ENCODE measurements at regions not wholly inside any gene's neighbourhood (a gene's known extent, or its start where the extent isn't known, plus 50 kb on each side); places are given as distances from the start of the nearest gene placed in this dataset.

DNA sequence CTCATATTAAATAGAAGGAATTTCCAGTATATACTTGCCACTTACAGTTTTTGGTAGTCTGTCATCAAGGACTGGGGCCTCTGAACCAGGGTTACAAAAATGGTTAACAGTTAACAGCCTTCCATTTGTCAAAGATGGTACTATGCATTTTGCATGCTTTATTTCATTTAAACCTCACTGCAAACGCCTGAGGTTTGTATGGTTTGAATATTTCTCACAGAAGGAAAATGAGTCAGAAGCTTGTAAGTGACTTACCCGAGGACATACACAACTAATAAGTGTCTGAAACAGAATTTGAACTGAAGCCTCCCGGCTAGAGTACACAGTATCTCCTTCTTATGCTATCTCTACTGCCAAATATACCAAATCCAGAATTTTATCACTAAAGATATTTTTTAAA, 1593.5 kb upstream of the ACVR2A start:
- DNase-seq (ENCODE audit: low spot score in 2 of 2) (no peak), FAIRE-seq (no peak)

DNA sequence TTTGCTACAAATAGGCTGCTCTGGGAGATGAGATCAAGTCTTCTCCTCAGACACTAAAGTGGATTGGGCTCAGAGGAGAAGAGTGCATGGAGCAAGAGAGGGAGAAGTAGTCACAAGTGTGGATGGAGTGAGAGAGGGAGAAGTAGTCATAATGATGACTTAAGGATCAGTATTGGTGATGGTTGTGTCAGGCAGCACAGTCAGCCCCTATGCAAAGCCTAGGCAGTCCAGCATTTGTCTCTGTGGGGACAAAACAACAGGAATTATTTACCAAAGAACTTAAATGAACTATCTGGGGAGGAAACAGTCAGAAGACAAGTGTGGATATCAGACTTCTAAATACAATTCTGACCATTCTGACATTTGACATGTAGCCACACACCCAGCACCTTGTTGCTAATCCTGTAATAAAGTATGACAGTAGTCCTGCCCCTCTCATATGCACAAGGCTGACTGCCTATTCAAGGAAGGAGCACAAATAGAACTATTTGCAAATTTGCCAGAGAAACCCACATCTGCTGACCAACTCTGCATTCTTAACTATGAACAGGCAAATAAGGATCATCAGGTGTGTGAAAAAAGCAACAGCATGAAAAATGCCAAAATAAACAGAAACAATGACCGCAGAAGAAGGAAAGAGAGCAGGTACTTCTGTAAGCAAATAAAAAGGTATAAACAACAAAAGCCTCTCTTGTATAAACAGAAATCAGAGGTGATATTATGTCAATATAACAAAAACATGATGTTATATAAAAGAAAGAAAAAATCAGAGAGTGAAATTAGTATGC, 1597.9 kb upstream of the ACVR2A start:
- FAIRE-seq, result no peak
- DNase-seq (ENCODE audit: low spot score in 2 of 2), result no peak

GRCh38 chr2:146246002-146246735, 1598.7 kb upstream of the ACVR2A start:
- DNase-seq (ENCODE audit: low spot score in 2 of 2), result no peak
- no peak for FAIRE-seq

DNA sequence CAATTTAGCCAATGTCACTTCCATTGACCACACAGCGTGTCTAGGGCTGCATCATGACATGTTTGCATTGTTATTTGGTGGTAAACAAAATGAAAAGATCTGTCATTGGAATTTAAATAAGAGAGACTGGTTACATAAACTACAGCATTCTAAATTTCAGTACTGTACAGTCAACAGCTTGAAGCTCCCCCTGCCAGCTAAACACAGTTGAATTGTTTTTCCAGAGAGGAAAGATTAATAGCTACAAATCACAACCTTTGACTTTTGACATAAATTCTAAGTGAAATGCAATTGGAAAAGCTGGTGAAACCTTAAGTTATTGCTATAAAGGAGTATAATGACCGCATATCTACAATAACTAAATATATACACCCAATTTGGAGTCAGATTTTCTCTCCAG, 1600.0 kb upstream of the ACVR2A start:
- no peak for DNase-seq (ENCODE audit: low spot score in 2 of 2)
- FAIRE-seq, result no peak

- no peak for DNase-seq (ENCODE audit: low spot score in 2 of 2)
- no peak for FAIRE-seq
Observed at GRCh38 chr2:146244131-146244530, 1600.7 kb upstream of the ACVR2A start.

DNA sequence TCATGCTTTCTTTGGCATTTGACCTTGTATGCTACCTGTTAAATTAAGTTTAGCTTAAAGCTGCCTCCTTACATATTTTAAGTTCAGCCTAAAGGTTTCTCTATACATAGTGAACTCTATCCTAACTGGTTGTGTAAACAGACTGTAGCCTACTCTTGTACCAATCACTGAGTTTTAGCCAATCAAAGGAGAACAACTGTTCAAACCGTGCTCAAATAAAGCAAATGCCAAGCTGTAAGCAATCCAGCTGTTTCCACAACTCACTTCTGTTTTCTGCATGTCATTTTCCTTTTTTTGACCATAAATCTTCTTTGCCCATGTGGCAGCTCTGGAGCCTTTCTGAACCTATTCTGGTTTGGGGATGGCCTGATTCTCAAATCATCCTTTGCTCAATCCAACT, 1603.8 kb upstream of the ACVR2A start:
- DNase-seq (ENCODE audit: low spot score in 2 of 2), result no peak
- FAIRE-seq, result no peak

DNA sequence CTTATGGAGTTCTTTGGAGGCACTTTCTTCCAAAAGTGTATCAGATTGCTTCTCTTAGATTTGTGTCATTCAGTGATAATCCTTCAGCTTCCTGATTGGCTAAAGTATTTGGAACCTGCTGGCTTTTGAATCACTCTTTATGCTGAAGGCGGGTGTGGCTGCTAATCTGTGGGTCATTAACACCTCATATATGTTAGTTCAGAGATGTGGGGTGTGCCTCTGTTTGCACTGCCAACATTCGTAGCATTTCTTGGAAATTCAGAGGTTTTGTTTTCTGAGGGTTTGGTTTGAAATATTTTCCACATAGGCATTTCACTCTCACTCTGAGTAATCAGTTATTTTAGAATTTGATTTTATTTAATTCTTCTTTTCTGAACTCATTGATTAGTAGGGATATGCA, 1604.4 kb upstream of the ACVR2A start:
- no peak for FAIRE-seq
- DNase-seq (ENCODE audit: low spot score in 2 of 2), result no peak

GRCh38 chr2:146239392-146240135, 1605.3 kb upstream of the ACVR2A start:
- no peak for DNase-seq (ENCODE audit: low spot score in 2 of 2)
- no peak for FAIRE-seq

DNA sequence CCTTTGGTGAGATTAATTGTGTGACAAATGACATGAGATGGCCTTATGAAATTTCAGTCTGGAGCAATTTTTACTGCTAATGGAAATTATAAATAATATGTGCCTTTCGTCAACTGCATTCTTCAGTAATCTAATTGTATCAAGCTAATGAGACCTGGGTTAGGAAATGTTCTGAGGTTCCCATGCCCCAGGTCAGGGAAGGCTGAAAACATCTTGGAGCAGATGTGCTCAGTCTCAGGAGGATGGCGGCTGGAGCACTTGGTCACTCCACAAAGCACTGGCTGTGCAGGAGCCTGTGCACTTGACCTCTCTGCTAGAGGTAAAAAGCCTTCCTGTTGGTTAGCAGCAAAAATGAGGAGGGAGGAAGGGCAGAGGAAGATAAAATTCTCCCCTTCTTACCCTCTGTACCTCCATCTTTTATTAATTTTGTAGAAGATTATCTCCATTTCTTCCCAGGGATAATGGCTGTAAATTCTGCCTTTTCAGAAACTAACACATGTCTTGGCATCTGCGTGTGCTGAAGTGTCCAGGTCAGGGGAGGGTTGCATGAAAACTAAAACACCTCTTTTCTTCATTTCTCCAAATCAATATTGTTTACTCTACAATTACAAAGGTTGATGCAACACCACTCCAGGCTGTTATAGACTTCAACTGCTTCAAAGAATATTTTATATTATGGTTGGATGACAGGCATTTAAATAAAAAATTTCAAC, 1606.4 kb upstream of the ACVR2A start:
- no peak for DNase-seq (ENCODE audit: low spot score in 2 of 2)
- FAIRE-seq, result no peak

DNA sequence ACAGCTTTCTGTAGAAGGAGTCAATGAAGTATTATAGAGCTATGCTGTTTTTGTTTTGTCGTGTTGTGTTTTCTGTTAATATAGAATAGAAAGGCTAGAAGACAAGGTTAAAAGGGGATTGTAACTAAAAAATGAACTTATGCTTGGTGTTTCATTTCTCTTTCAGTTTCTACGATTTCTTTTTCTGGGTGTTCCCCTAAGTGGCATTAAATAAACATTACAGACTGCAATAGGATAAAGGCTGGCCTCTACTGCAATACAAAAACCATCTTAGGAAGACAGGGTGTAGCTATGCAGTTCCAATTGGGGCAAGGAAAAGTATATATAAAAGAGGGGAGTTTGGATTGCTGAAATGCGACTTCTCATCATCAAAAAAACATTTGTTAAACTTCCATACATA, 1609.7 kb upstream of the ACVR2A start:
- DNase-seq (ENCODE audit: low spot score in 2 of 2) (no peak), FAIRE-seq (no peak)

- FAIRE-seq, result no peak
- DNase-seq (ENCODE audit: low spot score in 2 of 2), result no peak
Observed at GRCh38 chr2:146229508-146230155, 1615.2 kb upstream of the ACVR2A start.

DNA sequence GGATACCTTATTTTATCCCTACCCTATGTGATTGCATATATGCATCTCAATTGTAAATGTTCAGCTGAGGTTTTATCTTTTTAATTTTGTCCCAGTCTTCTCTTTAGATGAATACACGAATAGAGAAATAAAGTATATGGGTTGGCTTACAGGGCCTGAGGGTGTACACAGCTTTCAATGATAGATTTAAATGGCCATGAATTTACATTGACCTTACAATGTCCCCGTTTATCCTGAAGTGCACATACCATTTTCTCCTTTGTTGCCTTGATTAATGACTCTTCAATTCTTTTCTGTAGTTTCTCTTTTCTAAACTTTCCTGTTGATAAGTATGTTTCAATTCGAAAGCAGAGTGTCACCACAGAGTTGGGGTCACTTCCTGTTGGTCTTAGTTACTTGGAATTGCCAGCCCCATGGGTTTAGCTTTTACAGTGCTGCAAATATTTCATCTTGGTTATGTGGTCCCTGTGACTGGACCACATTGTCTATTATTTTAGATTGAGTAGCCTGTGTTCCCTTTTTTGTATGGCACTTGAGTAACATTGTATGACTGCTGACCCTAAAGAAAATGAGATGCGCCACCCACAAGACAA, 1616.3 kb upstream of the ACVR2A start:
- FAIRE-seq (no peak), DNase-seq (ENCODE audit: low spot score in 2 of 2) (no peak)

GRCh38 chr2:146228020-146228393, 1616.8 kb upstream of the ACVR2A start:
- DNase-seq (ENCODE audit: low spot score in 2 of 2) (no peak), FAIRE-seq (no peak)

DNA sequence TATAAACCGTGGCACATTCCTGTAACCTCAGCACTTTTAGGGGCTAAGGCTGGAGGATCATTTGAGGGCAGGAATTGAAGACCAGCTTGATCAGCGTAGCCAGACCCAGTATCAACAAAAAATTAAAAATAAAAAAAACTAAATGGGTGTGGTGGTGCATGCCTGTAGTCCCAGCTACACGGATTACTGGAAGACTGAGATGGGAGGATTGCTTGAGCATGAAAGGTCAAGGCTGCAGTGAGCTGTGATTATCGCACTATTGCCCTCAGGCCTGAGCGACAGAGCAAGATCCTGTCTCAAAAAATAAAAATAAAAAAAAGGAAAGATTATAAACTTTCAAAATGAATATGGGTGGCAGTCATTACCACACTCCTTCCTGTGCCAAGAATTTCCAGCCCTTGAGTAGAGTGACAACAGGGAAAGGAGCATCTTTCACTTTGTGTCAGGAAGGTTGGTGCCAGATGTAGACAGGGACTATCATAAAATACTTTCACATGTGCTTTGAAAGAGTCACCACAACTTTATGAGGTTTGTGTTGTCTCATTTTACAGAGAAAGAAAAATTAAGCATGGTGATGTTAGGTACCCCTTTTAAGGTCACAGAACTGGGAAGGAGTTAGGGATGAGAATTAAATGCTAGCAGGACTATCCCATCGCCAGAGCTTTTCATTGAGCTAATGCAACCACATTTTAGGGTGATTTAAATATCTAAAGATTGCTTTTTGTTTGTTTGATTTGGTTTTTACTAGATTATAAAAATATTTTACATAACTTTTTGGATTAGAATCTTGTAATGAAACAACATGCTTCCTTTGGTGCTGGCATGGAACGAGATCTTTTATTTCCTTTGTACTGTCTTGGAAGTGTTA, 1617.4 kb upstream of the ACVR2A start:
- FAIRE-seq, result no peak
- DNase-seq (ENCODE audit: low spot score in 2 of 2), result no peak

GRCh38 chr2:146226077-146226476, 1618.8 kb upstream of the ACVR2A start:
- no peak for FAIRE-seq
- DNase-seq (ENCODE audit: low spot score in 2 of 2), result no peak

DNA sequence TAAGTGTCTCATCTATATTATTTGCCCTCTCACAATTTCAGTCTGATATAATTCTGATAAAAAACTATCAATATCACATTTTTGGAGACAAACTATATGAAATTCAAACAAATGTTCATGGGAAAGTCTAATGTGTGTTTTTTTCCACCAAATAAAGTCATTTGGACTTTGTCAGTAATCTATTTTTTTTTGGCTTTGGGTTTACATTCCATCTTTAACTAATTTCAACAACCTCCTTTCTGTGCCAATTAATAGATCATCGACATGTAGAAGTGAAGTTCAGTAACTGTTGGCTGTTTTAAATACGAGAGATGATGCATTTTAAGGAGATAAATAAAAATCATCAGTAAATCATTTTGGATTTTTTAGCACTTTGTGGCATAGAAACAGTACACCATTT, 1623.0 kb upstream of the ACVR2A start:
- FAIRE-seq (no peak), DNase-seq (ENCODE audit: low spot score in 2 of 2) (no peak)

- no peak for DNase-seq (ENCODE audit: low spot score in 2 of 2)
Observed at GRCh38 chr2:146220957-146221356, 1623.9 kb upstream of the ACVR2A start.

GRCh38 chr2:146214394-146214929, 1630.4 kb upstream of the ACVR2A start:
- no peak for FAIRE-seq
- no peak for DNase-seq (ENCODE audit: low spot score in 2 of 2)

More at GRCh38 chr2:146220957-146221356, 1623.9 kb upstream of the ACVR2A start:
- FAIRE-seq, result no peak

GRCh38 chr2:146213674-146214073, 1631.2 kb upstream of the ACVR2A start:
- no peak for FAIRE-seq
- no peak for DNase-seq (ENCODE audit: low spot score in 2 of 2)
